Transverse colon (tissue), 4 donors: ENCODE measurements at regions not wholly inside any gene's neighbourhood (a gene's known extent, or its start where the extent isn't known, plus 50 kb on each side); places are given as distances from the start of the nearest gene placed in this dataset.
"Not testable (repeated sequence)": the region's sequence is repeated elsewhere in the genome, so short reads cannot be mapped to it uniquely, and the experiment has no call there.

ENCODE experiments used
- DNase-seq: peaks from one replicate; pipeline ENCODE4 v3.0.0-alpha.2; 2019
- H3K27ac ChIP-seq, 4 donors: fragments of 200-600 bp; sonication (generic); 2 replicates each; pipeline ENCODE4 v1.5.1; 2016 to 2018; ENCODE audit warnings: inconsistent platforms in 4 of 4
- H3K27me3 ChIP-seq: fragments of 200-600 bp; sonication (generic); 2 replicates; pipeline ENCODE4 v1.5.1; 2017; ENCODE audit warnings: inconsistent platforms
- H3K36me3 ChIP-seq, 4 donors: fragments of 200-600 bp; sonication (generic); 2 replicates each; pipeline ENCODE4 v1.5.1; 2017 to 2019; ENCODE audit warnings: inconsistent platforms in 4 of 4
- H3K4me1 ChIP-seq, 4 donors: fragments of 200-600 bp; sonication (generic); 2 replicates each; pipeline ENCODE4 v1.5.1; 2017 to 2020; ENCODE audit warnings: inconsistent platforms in 4 of 4
- H3K4me3 ChIP-seq, 4 donors: fragments of 200-600 bp; sonication (generic); 1 replicate in 1 of 4; 2 replicates in 3 of 4; pipeline versions ENCODE4 v1.5.1 to v1.6.1; 2017 to 2019; ENCODE audit warnings: inconsistent platforms in 4 of 4
- H3K9me3 ChIP-seq, 2 donors: fragments of 200-600 bp; sonication (generic); 2 replicates each; pipeline ENCODE4 v1.5.1; 2017 to 2019; ENCODE audit warnings: inconsistent platforms in 2 of 2
- CTCF ChIP-seq, 5 experiments: fragments of 200-600 bp in 3 of 5; fragments of 450-650 bp in 2 of 5; sonication (generic) in 3 of 5; IDR thresholded peaks; 1 replicate in 2 of 5; 2 replicates in 3 of 5; pipeline ENCODE4 v1.5.1; 2016 to 2017; ENCODE audit warnings: antibody characterized with exemption in 5 of 5, inconsistent platforms in 3 of 5, mild to moderate bottlenecking in 2 of 5, moderate library complexity in 1 of 5
- EP300 ChIP-seq: sonication (generic); formaldehyde crosslinking; IDR thresholded peaks from one replicate; pipeline ENCODE4 v1.6.1; 2017; ENCODE audit warnings: antibody characterized with exemption, low read depth
- POLR2A ChIP-seq: fragments of 450-650 bp; IDR thresholded peaks from one replicate; pipeline ENCODE4 v1.6.1; 2016; ENCODE audit warnings: antibody characterized with exemption, mild to moderate bottlenecking, moderate library complexity
- POLR2AphosphoS5 ChIP-seq, 3 donors: sonication (generic); formaldehyde crosslinking; IDR thresholded peaks; one replicate each; pipeline ENCODE4 v1.6.1; 2016; ENCODE audit warnings: antibody characterized with exemption in 3 of 3
- WGBS, 2 donors: methylation state at CpG; one replicate each; pipeline ENCODE4 v1.1.5; 2018; ENCODE audit warnings: low coverage in 1 of 2; 5-methylcytosine and 5-hydroxymethylcytosine counted together
- in situ Hi-C, 4 donors: fragments of 200-750 bp; cut with MboI; loops; one replicate each; pipeline versions ENCODE4 v1.15.0 to v1.15.1; 2017; ENCODE audit warnings: low sequenced_read_pairs in 3 of 4, low pct_ligation_motif_present in 1 of 4, low pct_unique_long_range_greater_than_20kb in 1 of 4
- intact Hi-C: fragments of 100-400 bp; cut with DNase I; formaldehyde crosslinking; loops from one replicate; pipeline ENCODE4 v1.15.1; 2023; ENCODE audit warnings: low total_unique reads

GRCh38 chr14:37816135-37816534 is 220.7 kb downstream of the TTC6 start:
- Histone ChIP-seq H3K4me1 (no peaks in the 10 kb centered on the region), H3K9me3 (no peaks in the 10 kb centered on the region), H3K27ac (no peak overlapping the region), H3K4me3 (no peak overlapping the region), H3K36me3 (no peaks in the 10 kb centered on the region), H3K27me3 (no peaks in the 10 kb centered on the region)
- TF ChIP-seq POLR2A (no peak), CTCF (IDR thresholded peaks at IDR 0.05) (no peak), POLR2AphosphoS5 (IDR thresholded peaks at IDR 0.05) (no peak), EP300 (no peak)
- no peak for DNase-seq
- intact Hi-C loops: no loop called here
- in situ Hi-C loops: no loop called here
- 60 to 80% methylated on average over 1 of the region's 1 CpG for WGBS, 2 donors

GRCh38 chr14:37816743-37817295 is 221.4 kb downstream of the TTC6 start:
- no peak for DNase-seq
- Histone ChIP-seq H3K36me3 (no peaks in the 10 kb centered on the region), H3K4me1 (no peaks in the 10 kb centered on the region), H3K27me3 (no peaks in the 10 kb centered on the region), H3K4me3 (no peak overlapping the region), H3K27ac (no peak overlapping the region), H3K9me3 (no peaks in the 10 kb centered on the region)
- in situ Hi-C loops: no loop called here
- intact Hi-C loops: no loop called here
- TF ChIP-seq POLR2AphosphoS5 (IDR thresholded peaks at IDR 0.05): no peak
- no peak for TF ChIP-seq POLR2A
- no peak for TF ChIP-seq EP300
- no peak for TF ChIP-seq CTCF (IDR thresholded peaks at IDR 0.05)
- WGBS, 2 donors: 82 to 100% methylated on average over 2 to 4 of the region's 4 CpGs

DNA sequence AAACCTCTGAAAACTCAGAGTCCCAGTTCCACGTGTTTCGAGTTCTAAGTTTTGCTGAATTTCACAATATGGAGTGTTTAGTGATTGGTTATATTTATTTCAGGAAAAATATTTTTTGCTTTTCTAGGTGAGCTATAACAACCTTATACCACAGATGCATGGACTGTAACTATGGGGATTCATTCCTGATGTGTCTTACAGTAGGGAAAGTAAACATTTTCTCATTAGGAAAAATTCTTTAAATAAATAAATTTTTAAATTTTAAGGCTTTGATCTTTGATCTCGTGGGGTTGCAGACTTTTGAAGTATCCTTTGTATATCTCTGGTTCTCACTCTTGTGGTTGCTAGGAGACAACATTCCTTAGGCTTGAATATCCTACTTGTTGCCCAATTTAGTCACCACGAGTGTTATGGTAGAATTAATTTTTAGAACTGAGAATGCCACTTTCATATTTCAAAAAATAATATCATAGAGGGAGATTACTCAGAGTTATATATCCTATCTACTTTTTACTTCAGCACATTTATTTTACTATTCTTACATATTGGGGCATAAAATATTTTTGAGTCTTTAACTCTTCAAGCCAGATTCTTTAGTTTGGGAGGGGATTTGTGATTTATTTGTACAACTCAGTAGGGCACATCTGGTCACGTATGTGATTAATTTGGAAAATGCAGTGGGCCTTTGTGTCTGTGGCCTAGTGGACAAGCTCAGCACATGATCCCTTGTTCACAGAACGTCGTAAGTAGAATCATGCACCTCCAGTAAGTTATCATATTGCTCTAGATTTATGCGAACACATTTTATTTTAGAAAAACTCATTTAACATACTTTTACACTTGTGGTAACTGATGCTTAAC is 224.0 kb downstream of the TTC6 start:
- TF ChIP-seq EP300 (no peak), POLR2A (no peak), CTCF (IDR thresholded peaks at IDR 0.05) (no peak), POLR2AphosphoS5 (IDR thresholded peaks at IDR 0.05) (no peak)
- no peaks in the 10 kb centered on the region for H3K36me3 ChIP-seq
- intact Hi-C loops (no loop called here), in situ Hi-C loops (no loop called here)
- no peaks in the 10 kb centered on the region for H3K4me1 ChIP-seq
- 71 to 76% methylated on average over 8 of the region's 8 CpGs for WGBS, 2 donors
- H3K9me3 ChIP-seq: no peaks in the 10 kb centered on the region
- DNase-seq: no peak
- no peak overlapping the region for H3K4me3 ChIP-seq
- H3K27me3 ChIP-seq: no peaks in the 10 kb centered on the region
- H3K27ac ChIP-seq: no peak overlapping the region

DNA sequence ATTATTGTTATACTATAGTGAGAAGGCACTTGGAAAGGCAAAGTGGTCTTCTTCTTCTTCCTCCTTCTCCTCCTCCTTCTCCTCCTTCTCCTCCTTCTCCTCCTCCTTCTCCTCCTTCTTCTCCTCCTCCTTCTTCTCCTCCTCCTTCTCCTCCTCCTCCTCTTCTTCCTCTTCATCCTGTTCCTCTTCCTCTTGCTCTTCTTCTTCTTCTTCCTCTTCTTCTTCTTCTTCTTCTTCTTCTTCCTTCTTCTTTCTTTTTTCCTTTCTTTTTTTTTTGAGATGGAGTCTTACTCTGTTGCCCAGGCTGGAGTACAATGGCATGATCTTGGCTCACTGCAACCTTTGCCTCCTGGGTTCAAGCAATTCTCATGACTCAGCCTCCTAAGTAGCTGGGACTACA is 225.4 kb downstream of the TTC6 start:
- H3K9me3 ChIP-seq, H3K27ac ChIP-seq, in situ Hi-C loops, H3K4me3 ChIP-seq, H3K27me3 ChIP-seq, H3K36me3 ChIP-seq, DNase-seq, H3K4me1 ChIP-seq, intact Hi-C loops: not testable (repeated sequence)
